Astrocyte of the cerebellum (primary cell): ENCODE measurements at regions not wholly inside any gene's neighbourhood (a gene's known extent, or its start where the extent isn't known, plus 50 kb on each side); places are given as distances from the start of the nearest gene placed in this dataset.

Source experiments
- DNase-seq: peaks from one replicate; pipeline ENCODE4 v3.0.0-alpha.2; 2011; ENCODE audit warnings: low read depth
- H3K4me3 ChIP-seq: 2 replicates; pipeline ENCODE4 v1.5.1; 2011; ENCODE audit warnings: mild to moderate bottlenecking, low read depth, low read length, moderate library complexity
- CTCF ChIP-seq: IDR thresholded peaks from 2 replicates; pipeline ENCODE4 v1.5.1; 2012; ENCODE audit warnings: low read length, low read depth, moderate library complexity, mild to moderate bottlenecking; ENCODE audit errors: missing control alignments
- in situ Hi-C: cut with HindIII; loops from 2 replicates; pipeline ENCODE4 v1.10.0; 2017; ENCODE audit warnings: low sequenced_read_pairs

- in situ Hi-C loops: no loop called here
- no peak for DNase-seq
- H3K4me3 ChIP-seq: no peak overlapping the region
- no peak for TF ChIP-seq CTCF
Observed at GRCh38 chr12:115421796-115422709, 738.1 kb upstream of the TBX3 start.

GRCh38 chr12:115421350-115421749, 737.4 kb upstream of the TBX3 start:
- in situ Hi-C loops: no loop called here
- no peak for TF ChIP-seq CTCF
- H3K4me3 ChIP-seq: no peak overlapping the region
- DNase-seq: no peak

GRCh38 chr12:115419145-115419646, 735.2 kb upstream of the TBX3 start:
- no peak for DNase-seq
- TF ChIP-seq CTCF: no peak
- in situ Hi-C loops: no loop called here
- no peak overlapping the region for H3K4me3 ChIP-seq

- DNase-seq: no peak
- no peak overlapping the region for H3K4me3 ChIP-seq
- in situ Hi-C loops: no loop called here
- no peak for TF ChIP-seq CTCF
Observed at GRCh38 chr12:115417610-115418009, 733.6 kb upstream of the TBX3 start.

- in situ Hi-C loops: no loop called here
Observed at GRCh38 chr12:115416869-115417268, 732.9 kb upstream of the TBX3 start.

GRCh38 chr12:115413626-115414025, 729.7 kb upstream of the TBX3 start:
- TF ChIP-seq CTCF: no peak
- in situ Hi-C loops: no loop called here
- no peak overlapping the region for H3K4me3 ChIP-seq
- DNase-seq: no peak

More at GRCh38 chr12:115416869-115417268, 732.9 kb upstream of the TBX3 start:
- no peak for DNase-seq
- TF ChIP-seq CTCF: no peak
- H3K4me3 ChIP-seq: no peak overlapping the region
